Esophagus squamous epithelium (tissue), 5 donors: ENCODE measurements at regions not wholly inside any gene's neighbourhood (a gene's known extent, or its start where the extent isn't known, plus 50 kb on each side); places are given as distances from the start of the nearest gene placed in this dataset.
"Not testable (repeated sequence)": the region's sequence is repeated elsewhere in the genome, so short reads cannot be mapped to it uniquely, and the experiment has no call there.

Source experiments
- DNase-seq: peaks from one replicate; lab custom pipeline; 2025; lab: John Stamatoyannopoulos, UW
- H3K27ac ChIP-seq, 4 donors: fragments of 200-600 bp; sonication (generic); one replicate each; pipeline ENCODE4 v1.5.1; 2016 to 2019; ENCODE audit warnings: mild to moderate bottlenecking in 1 of 4
- H3K27me3 ChIP-seq, 4 donors: fragments of 200-600 bp; sonication (generic); 1 replicate in 3 of 4; 2 replicates in 1 of 4; pipeline versions ENCODE4 v1.5.1 to v1.6.0; 2017 to 2021; ENCODE audit warnings: antibody characterized with exemption in 1 of 4
- H3K36me3 ChIP-seq, 3 donors: fragments of 200-600 bp; sonication (generic); one replicate each; pipeline ENCODE4 v1.5.1; 2016 to 2019
- H3K4me1 ChIP-seq, 3 donors: fragments of 200-600 bp; sonication (generic); one replicate each; pipeline ENCODE4 v1.5.1; 2017 to 2019
- H3K4me3 ChIP-seq, 4 donors: fragments of 200-600 bp; sonication (generic); 1 replicate in 3 of 4; 2 replicates in 1 of 4; pipeline ENCODE4 v1.5.1; 2016 to 2019; ENCODE audit warnings: mild to moderate bottlenecking in 2 of 4, moderate library complexity in 1 of 4
- H3K9me3 ChIP-seq, 3 donors: fragments of 200-600 bp; sonication (generic); one replicate each; pipeline ENCODE4 v1.5.1; 2016 to 2019
- CTCF ChIP-seq, 6 experiments: fragments of 450-650 bp in 4 of 6; fragments of 200-600 bp in 2 of 6; sonication (generic) in 2 of 6; IDR thresholded peaks; one replicate each; pipeline ENCODE4 v1.5.1; 2016 to 2019; ENCODE audit warnings: antibody characterized with exemption in 6 of 6, mild to moderate bottlenecking in 4 of 6, moderate library complexity in 4 of 6
- POLR2A ChIP-seq, 4 donors: fragments of 450-650 bp; IDR thresholded peaks; one replicate each; pipeline ENCODE4 v1.6.1; 2017; ENCODE audit warnings: antibody characterized with exemption in 4 of 4, mild to moderate bottlenecking in 4 of 4, moderate library complexity in 3 of 4
- WGBS, 2 donors: methylation state at CpG; one replicate each; pipeline ENCODE4 v1.1.5; 2018; 5-methylcytosine and 5-hydroxymethylcytosine counted together
- intact Hi-C: fragments of 100-400 bp; cut with DNase I; formaldehyde crosslinking; loops from one replicate; pipeline ENCODE4 v1.15.0; 2022
- donor health status: DM: yes; HTN: yes; CAD: no.

- no peak for TF ChIP-seq CTCF (IDR thresholded peaks at IDR 0.05)
- TF ChIP-seq POLR2A (IDR thresholded peaks at IDR 0.05), result peak in 1 of 4 donors; percentile 63
- Histone ChIP-seq H3K36me3 (no peaks in the 10 kb centered on the region), H3K4me3 (peak overlapping the region in 1 of 4 donors; percentile 1), H3K27me3 (no peaks in the 10 kb centered on the region), H3K9me3 (no peaks in the 10 kb centered on the region), H3K27ac (peak overlapping the region; percentile 18 to 68 (median 50)), H3K4me1 (peaks cover 4 to 42% (median 16%) of the 10 kb centered on the region in 3 donors)
- WGBS, 2 donors, result 25 to 30% methylated on average over 13 of the region's 13 CpGs
- no peak for DNase-seq
- intact Hi-C loops, result no loop called here
Observed at GRCh38 chr6:137811121-137811915, 55.7 kb upstream of the TNFAIP3 start.

GRCh38 chr6:137811916-137812553 is 55.0 kb upstream of the TNFAIP3 start:
- peaks cover 4 to 42% (median 16%) of the 10 kb centered on the region in 3 donors for H3K4me1 ChIP-seq
- H3K36me3 ChIP-seq, result no peaks in the 10 kb centered on the region
- TF ChIP-seq CTCF (IDR thresholded peaks at IDR 0.05) (no peak), POLR2A (IDR thresholded peaks at IDR 0.05) (no peak)
- intact Hi-C loops, result no loop called here
- H3K4me3 ChIP-seq, result no peak overlapping the region
- H3K9me3 ChIP-seq, result no peaks in the 10 kb centered on the region
- H3K27ac ChIP-seq, result peak overlapping the region; percentile 18 to 68 (median 54)
- H3K27me3 ChIP-seq, result no peaks in the 10 kb centered on the region
- whole genome bisulfite sequencing, 2 donors, result 62 to 75% methylated on average over 6 of the region's 6 CpGs
- DNase-seq, result no peak

DNA sequence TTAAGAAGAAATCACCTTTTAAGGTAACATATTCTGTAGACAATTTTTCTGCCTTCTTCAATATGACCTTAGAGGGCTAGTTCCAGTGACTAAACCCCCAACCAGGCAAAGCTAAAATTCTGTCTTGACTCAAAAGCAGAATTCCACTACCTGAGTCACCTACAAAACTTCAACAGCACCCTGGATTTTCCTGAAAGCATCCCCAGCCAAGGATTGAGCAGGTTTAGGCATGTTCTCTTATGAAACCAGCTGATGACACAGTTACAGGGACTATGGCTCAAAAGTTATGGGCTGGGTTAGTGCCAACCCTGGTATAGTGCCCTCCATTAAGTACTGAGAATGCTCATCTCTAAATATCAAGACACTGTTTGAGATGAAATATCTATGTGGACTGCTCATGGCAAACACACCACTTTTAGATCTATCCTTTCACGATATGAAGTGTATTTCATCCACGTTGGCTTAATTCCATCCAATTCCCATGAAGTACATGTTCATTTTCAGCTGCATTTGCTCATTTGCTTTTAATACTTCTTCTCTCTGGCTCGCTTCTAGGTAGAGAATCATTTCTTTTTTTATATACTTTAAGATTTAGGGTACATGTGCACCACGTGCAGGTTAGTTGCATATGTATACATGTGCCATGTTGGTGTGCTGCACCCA is 53.6 kb upstream of the TNFAIP3 start:
- H3K4me1 ChIP-seq, result peaks cover 4 to 34% (median 16%) of the 10 kb centered on the region in 3 donors
- intact Hi-C loops, result no loop called here

GRCh38 chr6:137814030-137814429 is 53.0 kb upstream of the TNFAIP3 start:
- H3K9me3 ChIP-seq, H3K27me3 ChIP-seq, DNase-seq, H3K27ac ChIP-seq, H3K36me3 ChIP-seq, intact Hi-C loops, H3K4me3 ChIP-seq: not testable (repeated sequence)
- H3K4me1 ChIP-seq, result peaks cover 4 to 30% (median 16%) of the 10 kb centered on the region in 3 donors
- WGBS, 2 donors, result 98 to 100% methylated on average over 1 to 3 of the region's 3 CpGs

More for the DNA sequence above, 53.6 kb upstream of the TNFAIP3 start:
- WGBS, 2 donors, result 57 to 76% methylated on average over 4 of the region's 4 CpGs
- Histone ChIP-seq H3K9me3 (no peaks in the 10 kb centered on the region), H3K36me3 (no peaks in the 10 kb centered on the region), H3K27ac (no peak overlapping the region), H3K27me3 (no peaks in the 10 kb centered on the region), H3K4me3 (no peak overlapping the region)
- TF ChIP-seq POLR2A (IDR thresholded peaks at IDR 0.05), result no peak
- no peak for TF ChIP-seq CTCF (IDR thresholded peaks at IDR 0.05)
- no peak for DNase-seq

- intact Hi-C loops, result no loop called here
Observed at GRCh38 chr6:137815692-137816091, 51.4 kb upstream of the TNFAIP3 start.

More at GRCh38 chr6:137815692-137816091, 51.4 kb upstream of the TNFAIP3 start:
- H3K36me3 ChIP-seq, result no peaks in the 10 kb centered on the region
- H3K9me3 ChIP-seq, result no peaks in the 10 kb centered on the region
- 69 to 71% methylated on average over 1 of the region's 1 CpG for WGBS, 2 donors
- no peak overlapping the region for H3K27ac ChIP-seq
- peaks cover 4 to 40% (median 11%) of the 10 kb centered on the region in 3 donors for H3K4me1 ChIP-seq
- no peaks in the 10 kb centered on the region for H3K27me3 ChIP-seq
- DNase-seq, result no peak
- TF ChIP-seq POLR2A (IDR thresholded peaks at IDR 0.05) (no peak), CTCF (IDR thresholded peaks at IDR 0.05) (no peak)
- H3K4me3 ChIP-seq, result no peak overlapping the region
